ENCODE measurements at regions not wholly inside any gene's neighbourhood (a gene's known extent, or its start where the extent isn't known, plus 50 kb on each side); places are given as distances from the start of the nearest gene placed in this dataset.
A peak's percentile ranks its signal among the peaks of the same experiment; 100 is the strongest.

GRCh38 chr6:130676077-130676772, 151.0 kb upstream of the SMLR1 start:
- no peak for DNase-seq (ENCODE audit: low spot score)
- Histone ChIP-seq H3K4me3 (no peak overlapping the region), H3K36me3 (replicated peaks; ENCODE audit: insufficient read depth, low read depth) (no peaks in the 10 kb centered on the region), H3K27me3 (no peaks in the 10 kb centered on the region), H3K4me2 (no peak overlapping the region), H3K27ac (no peak overlapping the region), H3K4me1 (ENCODE audit: insufficient read depth) (no peaks in the 10 kb centered on the region), H3K9me2 (replicated peaks; ENCODE audit: insufficient read depth) (no peaks in the 10 kb centered on the region), H2AFZ (no peak overlapping the region), H3K9me3 (ENCODE audit: low read depth) (no peaks in the 10 kb centered on the region), H3K79me2 (no peaks in the 10 kb centered on the region), H4K20me1 (ENCODE audit: insufficient read depth, poor library complexity, severe bottlenecking) (no peaks in the 10 kb centered on the region)
- TF ChIP-seq CTCF (IDR thresholded peaks at IDR 0.05; ENCODE audit: poor library complexity) = peak; percentile 19
- no peak for TF ChIP-seq EZH2phosphoT487 (IDR thresholded peaks at IDR 0.05; ENCODE audit: low read depth, severe bottlenecking, unreplicated experiment)
- WGBS (ENCODE audit: low lambda C conversion rate, missing lambda C conversion rate) = 71% methylated on average over 1 of the region's 1 CpG

- no peak overlapping the region for H3K4me2 ChIP-seq
- no peaks in the 10 kb centered on the region for H3K9me2 ChIP-seq (replicated peaks; ENCODE audit: insufficient read depth)
- H3K4me3 ChIP-seq = no peak overlapping the region
- no peaks in the 10 kb centered on the region for H3K27me3 ChIP-seq
- H3K79me2 ChIP-seq = no peaks in the 10 kb centered on the region
- no peak for DNase-seq (ENCODE audit: low spot score)
- TF ChIP-seq EZH2phosphoT487 (IDR thresholded peaks at IDR 0.05; ENCODE audit: low read depth, severe bottlenecking, unreplicated experiment) (no peak), EZH2 (IDR thresholded peaks at IDR 0.05; ENCODE audit: borderline replicate concordance) (no peak), CTCF (IDR thresholded peaks at IDR 0.05; ENCODE audit: poor library complexity) (no peak)
- H3K27ac ChIP-seq = no peak overlapping the region
- H4K20me1 ChIP-seq (ENCODE audit: insufficient read depth, poor library complexity, severe bottlenecking) = no peaks in the 10 kb centered on the region
- H3K9me3 ChIP-seq (ENCODE audit: low read depth) = no peaks in the 10 kb centered on the region
- no peaks in the 10 kb centered on the region for H3K4me1 ChIP-seq (ENCODE audit: insufficient read depth)
- no peak overlapping the region for H2AFZ ChIP-seq
- 91% methylated on average over 1 of the region's 1 CpG for WGBS (ENCODE audit: low lambda C conversion rate, missing lambda C conversion rate)
- H3K36me3 ChIP-seq (replicated peaks; ENCODE audit: insufficient read depth, low read depth) = no peaks in the 10 kb centered on the region
These were observed 150.4 kb upstream of the SMLR1 start for GRCh38 chr6:130676773-130677144.

GRCh38 chr6:130677312-130677711, 149.9 kb upstream of the SMLR1 start:
- no peaks in the 10 kb centered on the region for H4K20me1 ChIP-seq (ENCODE audit: insufficient read depth, poor library complexity, severe bottlenecking)
- H3K36me3 ChIP-seq (replicated peaks; ENCODE audit: insufficient read depth, low read depth) = no peaks in the 10 kb centered on the region
- TF ChIP-seq EZH2 (IDR thresholded peaks at IDR 0.05; ENCODE audit: borderline replicate concordance) = no peak
- TF ChIP-seq EZH2phosphoT487 (IDR thresholded peaks at IDR 0.05; ENCODE audit: low read depth, severe bottlenecking, unreplicated experiment) = no peak
- no peak for TF ChIP-seq CTCF (IDR thresholded peaks at IDR 0.05; ENCODE audit: poor library complexity)
- no peak overlapping the region for H3K27ac ChIP-seq
- no peak overlapping the region for H3K4me3 ChIP-seq
- no peaks in the 10 kb centered on the region for H3K9me2 ChIP-seq (replicated peaks; ENCODE audit: insufficient read depth)
- H2AFZ ChIP-seq = no peak overlapping the region
- no peak for DNase-seq (ENCODE audit: low spot score)
- H3K79me2 ChIP-seq = no peaks in the 10 kb centered on the region
- H3K4me2 ChIP-seq = no peak overlapping the region
- H3K27me3 ChIP-seq = no peaks in the 10 kb centered on the region
- no peaks in the 10 kb centered on the region for H3K4me1 ChIP-seq (ENCODE audit: insufficient read depth)
- H3K9me3 ChIP-seq (ENCODE audit: low read depth) = no peaks in the 10 kb centered on the region

- no peak for TF ChIP-seq EZH2 (IDR thresholded peaks at IDR 0.05; ENCODE audit: borderline replicate concordance)
- no peak for TF ChIP-seq EZH2phosphoT487 (IDR thresholded peaks at IDR 0.05; ENCODE audit: low read depth, severe bottlenecking, unreplicated experiment)
- TF ChIP-seq CTCF (IDR thresholded peaks at IDR 0.05; ENCODE audit: poor library complexity) = no peak
- H3K4me1 ChIP-seq (ENCODE audit: insufficient read depth) = no peaks in the 10 kb centered on the region
- no peaks in the 10 kb centered on the region for H3K9me3 ChIP-seq (ENCODE audit: low read depth)
- H2AFZ ChIP-seq = no peak overlapping the region
- no peak overlapping the region for H3K4me2 ChIP-seq
- H3K79me2 ChIP-seq = no peaks in the 10 kb centered on the region
- no peak overlapping the region for H3K4me3 ChIP-seq
- 65% methylated on average over 3 of the region's 3 CpGs for WGBS (ENCODE audit: low lambda C conversion rate, missing lambda C conversion rate)
- no peaks in the 10 kb centered on the region for H3K9me2 ChIP-seq (replicated peaks; ENCODE audit: insufficient read depth)
- DNase-seq (ENCODE audit: low spot score) = no peak
- H3K27me3 ChIP-seq = no peaks in the 10 kb centered on the region
- H3K36me3 ChIP-seq (replicated peaks; ENCODE audit: insufficient read depth, low read depth) = no peaks in the 10 kb centered on the region
- no peak overlapping the region for H3K27ac ChIP-seq
- H4K20me1 ChIP-seq (ENCODE audit: insufficient read depth, poor library complexity, severe bottlenecking) = no peaks in the 10 kb centered on the region
These were observed 149.4 kb upstream of the SMLR1 start for GRCh38 chr6:130677766-130678165.
